Skeletal muscle cell (primary cell): ENCODE measurements at regions not wholly inside any gene's neighbourhood (a gene's known extent, or its start where the extent isn't known, plus 50 kb on each side); places are given as distances from the start of the nearest gene placed in this dataset.

Experiments
- DNase-seq: peaks from one replicate; pipeline ENCODE4 v3.0.0-alpha.2; 2010; ENCODE audit warnings: low read depth
- H3K4me3 ChIP-seq: 2 replicates; pipeline ENCODE4 v1.5.1; 2011; ENCODE audit warnings: low read depth, mild to moderate bottlenecking, control low read depth, low read length, moderate library complexity

DNA sequence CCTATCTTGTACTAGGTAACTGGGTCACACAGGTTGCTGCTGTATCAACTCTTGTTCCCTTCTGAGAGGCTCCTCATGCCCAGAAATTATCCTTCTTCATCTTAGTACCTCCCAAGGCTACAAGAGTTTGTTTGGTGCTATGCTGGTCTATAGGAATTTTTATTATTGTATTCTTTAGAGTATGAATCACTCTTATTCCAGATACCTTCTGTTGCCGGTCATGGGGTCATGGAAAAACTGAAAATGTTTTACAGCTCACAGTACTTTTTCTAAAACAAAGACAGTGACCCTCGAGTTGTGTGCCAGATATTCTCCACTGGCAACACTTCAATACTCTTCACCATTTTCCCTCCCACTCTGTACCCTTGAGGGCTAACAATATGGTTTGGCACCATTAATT lies 1598.0 kb upstream of the TMEM132C start:
- peak; percentile 36 for DNase-seq
- no peak overlapping the region for H3K4me3 ChIP-seq

- peak; percentile 11 for DNase-seq
- H3K4me3 ChIP-seq, result no peak overlapping the region
Measured at GRCh38 chr12:126676434-126676833, 1590.5 kb upstream of the TMEM132C start.

GRCh38 chr12:126681676-126682075 lies 1585.3 kb upstream of the TMEM132C start:
- DNase-seq, result no peak
- no peak overlapping the region for H3K4me3 ChIP-seq

GRCh38 chr12:126684703-126685102 lies 1582.3 kb upstream of the TMEM132C start:
- H3K4me3 ChIP-seq, result no peak overlapping the region
- DNase-seq, result no peak

GRCh38 chr12:126685636-126686035 lies 1581.3 kb upstream of the TMEM132C start:
- DNase-seq, result no peak

GRCh38 chr12:126688556-126688955 lies 1578.4 kb upstream of the TMEM132C start:
- no peak overlapping the region for H3K4me3 ChIP-seq
- no peak for DNase-seq

More at GRCh38 chr12:126685636-126686035, 1581.3 kb upstream of the TMEM132C start:
- no peak overlapping the region for H3K4me3 ChIP-seq

GRCh38 chr12:126700096-126700495 lies 1566.9 kb upstream of the TMEM132C start:
- DNase-seq, result no peak

DNA sequence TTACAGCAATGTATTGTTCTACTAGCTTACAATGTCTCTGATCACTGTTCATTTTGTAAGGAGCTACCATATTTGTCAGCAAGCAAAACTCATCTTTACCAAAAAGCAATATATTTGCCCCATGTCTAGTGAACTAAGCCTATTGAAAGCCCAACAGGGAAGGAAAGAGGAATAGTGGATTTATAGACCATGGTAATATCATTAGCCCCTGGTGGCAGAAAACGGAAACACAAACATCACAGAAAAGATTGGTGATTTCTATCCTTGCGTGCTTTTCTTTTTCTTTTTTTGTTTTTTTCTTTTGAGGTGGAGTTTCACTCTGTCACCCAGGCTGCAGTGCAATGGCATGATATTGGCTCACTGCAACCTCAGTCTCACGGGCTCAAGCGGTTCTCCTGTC lies 1562.4 kb upstream of the TMEM132C start:
- H3K4me3 ChIP-seq, result no peak overlapping the region
- no peak for DNase-seq

More at GRCh38 chr12:126700096-126700495, 1566.9 kb upstream of the TMEM132C start:
- H3K4me3 ChIP-seq, result no peak overlapping the region

- no peak for DNase-seq
- no peak overlapping the region for H3K4me3 ChIP-seq
Measured at GRCh38 chr12:126706300-126706699, 1560.7 kb upstream of the TMEM132C start.

- no peak overlapping the region for H3K4me3 ChIP-seq
- DNase-seq, result peak; percentile 60
Measured at GRCh38 chr12:126708492-126708896, 1558.5 kb upstream of the TMEM132C start.

- H3K4me3 ChIP-seq, result no peak overlapping the region
- no peak for DNase-seq
Measured at GRCh38 chr12:126718365-126718764, 1548.6 kb upstream of the TMEM132C start.

GRCh38 chr12:126719912-126720705 lies 1546.9 kb upstream of the TMEM132C start:
- H3K4me3 ChIP-seq, result no peak overlapping the region

GRCh38 chr12:126726481-126727217 lies 1540.3 kb upstream of the TMEM132C start:
- no peak overlapping the region for H3K4me3 ChIP-seq
- no peak for DNase-seq

More at GRCh38 chr12:126719912-126720705, 1546.9 kb upstream of the TMEM132C start:
- DNase-seq, result no peak

GRCh38 chr12:126727218-126728075 lies 1539.5 kb upstream of the TMEM132C start:
- DNase-seq, result no peak
- H3K4me3 ChIP-seq, result no peak overlapping the region

DNA sequence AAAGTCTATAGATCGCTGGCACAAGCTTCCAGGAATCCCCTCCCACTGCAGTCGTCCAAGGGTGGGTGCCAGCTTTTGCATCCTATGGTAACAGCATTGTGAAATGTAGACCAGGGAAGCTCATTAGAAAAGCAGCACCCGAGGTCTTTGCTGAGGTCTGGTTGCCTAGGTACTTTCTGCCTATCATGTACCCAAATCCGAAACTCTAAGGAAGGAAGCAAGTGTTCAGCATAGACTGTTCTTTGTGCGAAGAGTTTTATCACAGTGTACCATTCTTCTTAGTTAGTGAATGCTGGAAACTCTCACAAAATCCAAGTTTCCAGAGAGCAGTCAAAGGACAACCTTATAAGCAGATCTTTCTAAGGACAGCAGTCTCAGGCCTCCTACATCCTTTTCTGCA lies 1532.7 kb upstream of the TMEM132C start:
- DNase-seq, result no peak
- H3K4me3 ChIP-seq, result no peak overlapping the region

DNA sequence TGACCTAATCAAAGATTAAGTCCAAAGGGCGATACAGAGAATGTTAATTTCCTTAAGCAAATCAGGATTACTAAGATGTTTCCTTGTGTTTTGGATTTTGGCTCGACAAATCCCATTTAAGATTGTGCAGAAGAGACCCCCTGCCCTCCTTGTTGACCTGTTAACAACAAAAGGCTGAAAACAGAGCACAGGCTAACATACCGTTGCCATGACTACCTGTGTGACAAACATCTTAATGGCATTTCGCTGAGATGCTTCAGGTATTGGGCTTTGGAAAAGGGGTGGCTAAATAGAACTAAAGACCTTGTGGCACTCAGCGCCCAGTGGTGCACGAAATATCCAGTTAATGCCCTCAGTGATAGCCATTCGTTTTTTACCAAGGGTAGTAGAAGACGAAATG lies 1532.3 kb upstream of the TMEM132C start:
- DNase-seq, result no peak
- no peak overlapping the region for H3K4me3 ChIP-seq

- DNase-seq, result no peak
- no peak overlapping the region for H3K4me3 ChIP-seq
Measured at GRCh38 chr12:126741536-126742240, 1525.3 kb upstream of the TMEM132C start.

DNA sequence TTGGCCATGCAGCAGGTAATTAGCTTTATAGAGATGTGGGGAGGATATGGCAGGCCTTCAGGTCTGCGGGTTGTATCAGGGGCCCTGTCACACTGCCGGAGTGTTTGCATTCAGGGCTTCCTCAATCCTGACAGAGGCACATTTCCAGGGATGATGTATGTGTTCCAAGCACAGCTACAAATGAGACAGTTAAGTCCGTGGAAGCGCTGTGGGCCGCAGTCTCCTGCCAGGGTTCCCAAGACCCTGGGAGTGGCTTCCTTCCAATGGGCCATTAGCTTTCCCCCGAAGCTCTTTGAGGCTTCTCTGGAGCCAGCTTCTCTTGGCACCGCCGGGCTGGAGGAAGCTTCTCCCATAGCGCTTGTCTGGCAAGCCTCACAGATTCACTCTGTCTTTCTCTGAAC lies 1524.7 kb upstream of the TMEM132C start:
- H3K4me3 ChIP-seq, result no peak overlapping the region
- DNase-seq, result no peak

DNA sequence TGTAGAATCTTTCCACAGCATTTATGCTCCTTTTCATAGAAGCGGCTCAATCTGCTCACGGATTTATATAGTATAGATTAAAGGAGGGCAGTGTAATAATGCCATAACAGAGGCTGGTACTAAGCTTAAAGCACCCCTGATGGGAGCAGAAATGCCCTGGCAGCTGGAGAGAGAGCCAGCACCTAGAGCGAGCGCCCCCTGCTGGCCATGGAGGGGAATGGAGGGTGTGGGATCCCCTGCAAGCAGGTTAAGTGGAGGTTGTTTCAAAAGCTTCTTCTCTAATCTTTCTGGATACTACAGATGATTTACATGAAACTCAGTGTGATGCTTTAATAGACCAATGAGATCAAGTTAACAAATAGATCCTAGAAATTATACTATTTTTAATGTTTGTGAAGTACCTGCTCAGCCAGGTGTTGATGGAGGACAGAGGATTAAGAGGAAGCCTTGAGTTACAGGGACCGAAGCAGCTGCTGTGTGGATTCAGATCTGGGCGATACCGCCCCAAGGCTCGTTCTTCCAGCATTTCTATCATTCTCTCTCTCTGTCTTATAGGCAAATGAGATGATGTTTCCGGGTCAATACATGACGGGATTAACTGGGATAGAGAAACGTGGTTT lies 1519.3 kb upstream of the TMEM132C start:
- H3K4me3 ChIP-seq, result no peak overlapping the region
- no peak for DNase-seq
